Testis (tissue), 2 donors: ENCODE measurements at regions not wholly inside any gene's neighbourhood (a gene's known extent, or its start where the extent isn't known, plus 50 kb on each side); places are given as distances from the start of the nearest gene placed in this dataset.

Experiments used
- DNase-seq: peaks from one replicate; pipeline ENCODE4 v3.0.0-alpha.2; 2019
- H3K27ac ChIP-seq, 2 donors: fragments of 200-600 bp; sonication (generic); one replicate each; pipeline ENCODE4 v1.5.1; 2019
- H3K27me3 ChIP-seq: fragments of 200-600 bp; sonication (generic); one replicate; pipeline ENCODE4 v1.5.1; 2019
- H3K36me3 ChIP-seq: fragments of 200-600 bp; sonication (generic); one replicate; pipeline ENCODE4 v1.5.1; 2017; ENCODE audit warnings: low read depth; ENCODE audit errors: missing control alignments
- H3K4me1 ChIP-seq: fragments of 200-600 bp; sonication (generic); one replicate; pipeline ENCODE4 v1.5.1; 2019
- H3K4me3 ChIP-seq, 2 donors: fragments of 200-600 bp; sonication (generic); one replicate each; pipeline ENCODE4 v1.5.1; 2017 to 2019
- H3K9me3 ChIP-seq: fragments of 200-600 bp; sonication (generic); one replicate; pipeline ENCODE4 v1.5.1; 2017
- CTCF ChIP-seq, 3 experiments: fragments of 450-650 bp in 2 of 3; fragments of 200-600 bp in 1 of 3; sonication (generic) in 1 of 3; IDR thresholded peaks; one replicate each; pipeline ENCODE4 v1.5.1; 2016 to 2019; ENCODE audit warnings: antibody characterized with exemption in 3 of 3, mild to moderate bottlenecking in 2 of 3, moderate library complexity in 1 of 3
- POLR2A ChIP-seq: fragments of 450-650 bp; IDR thresholded peaks from one replicate; pipeline ENCODE4 v1.6.1; 2017; ENCODE audit warnings: antibody characterized with exemption, mild to moderate bottlenecking, moderate library complexity
- WGBS, 2 donors: methylation state at CpG; one replicate each; pipeline ENCODE4 v1.1.5; 2018; 5-methylcytosine and 5-hydroxymethylcytosine counted together
- intact Hi-C: fragments of 100-400 bp; cut with DNase I; formaldehyde crosslinking; loops from one replicate; pipeline ENCODE4 v1.15.1; 2023; ENCODE audit warnings: low total_unique reads

GRCh38 chr6:4613381-4613780 lies 162.8 kb upstream of the CDYL start:
- Histone ChIP-seq H3K4me1 (peaks cover 13% of the 10 kb centered on the region), H3K36me3 (no peaks in the 10 kb centered on the region), H3K4me3 (no peak overlapping the region), H3K9me3 (no peaks in the 10 kb centered on the region), H3K27me3 (no peaks in the 10 kb centered on the region), H3K27ac (peak overlapping the region in 1 of 2 donors; percentile 3)
- intact Hi-C loops: no loop called here
- DNase-seq: no peak
- whole genome bisulfite sequencing, 2 donors: 81 to 93% methylated on average over 1 to 2 of the region's 2 CpGs
- TF ChIP-seq POLR2A (no peak), CTCF (IDR thresholded peaks at IDR 0.05) (no peak)

GRCh38 chr6:4612636-4613171 lies 163.5 kb upstream of the CDYL start:
- intact Hi-C loops: no loop called here

GRCh38 chr6:4611429-4612129 lies 164.6 kb upstream of the CDYL start:
- H3K4me3 ChIP-seq: no peak overlapping the region
- no peaks in the 10 kb centered on the region for H3K9me3 ChIP-seq
- TF ChIP-seq POLR2A (no peak), CTCF (IDR thresholded peaks at IDR 0.05) (no peak)
- no peak for DNase-seq
- WGBS, 2 donors: 72 to 74% methylated on average over 9 of the region's 9 CpGs
- peaks cover 27% of the 10 kb centered on the region for H3K4me1 ChIP-seq
- intact Hi-C loops: no loop called here
- H3K27ac ChIP-seq: peak overlapping the region; percentile 3 to 43
- H3K36me3 ChIP-seq: no peaks in the 10 kb centered on the region
- H3K27me3 ChIP-seq: no peaks in the 10 kb centered on the region

More at GRCh38 chr6:4612636-4613171, 163.5 kb upstream of the CDYL start:
- peak; percentile 40 for DNase-seq
- Histone ChIP-seq H3K4me1 (peaks cover 19% of the 10 kb centered on the region), H3K27me3 (no peaks in the 10 kb centered on the region), H3K27ac (peak overlapping the region; percentile 3 to 42), H3K36me3 (no peaks in the 10 kb centered on the region), H3K9me3 (no peaks in the 10 kb centered on the region), H3K4me3 (no peak overlapping the region)
- WGBS, 2 donors: 49 to 50% methylated on average over 5 of the region's 5 CpGs
- TF ChIP-seq CTCF (IDR thresholded peaks at IDR 0.05): no peak
- no peak for TF ChIP-seq POLR2A

- TF ChIP-seq POLR2A: no peak
- TF ChIP-seq CTCF (IDR thresholded peaks at IDR 0.05): no peak
- DNase-seq: no peak
- H3K9me3 ChIP-seq: no peaks in the 10 kb centered on the region
- H3K4me3 ChIP-seq: no peak overlapping the region
- no peaks in the 10 kb centered on the region for H3K27me3 ChIP-seq
- intact Hi-C loops: no loop called here
- H3K4me1 ChIP-seq: peaks cover 27% of the 10 kb centered on the region
- 54 to 66% methylated on average over 7 of the region's 7 CpGs for WGBS, 2 donors
- H3K27ac ChIP-seq: no peak overlapping the region
- no peaks in the 10 kb centered on the region for H3K36me3 ChIP-seq
Measured at GRCh38 chr6:4610256-4610655, 165.9 kb upstream of the CDYL start.
